WTC11 (cell line): ENCODE measurements at regions not wholly inside any gene's neighbourhood (a gene's known extent, or its start where the extent isn't known, plus 50 kb on each side); places are given as distances from the start of the nearest gene placed in this dataset.

Experiments
- ATAC-seq: fragments of 200-7000 bp; cut with Tn5 transposase; 2 replicates; pipeline ENCODE4 v1.10.0; 2021; ENCODE audit warnings: mild to moderate bottlenecking, moderate library complexity
- CTCF ChIA-PET: fragments of 300-600 bp; sonication (Branson Sonifier 250); formaldehyde crosslinking; loops from one replicate; lab custom pipeline; 2021; ENCODE audit warnings: antibody characterized with exemption; lab: Charles Lee
- POLR2A ChIA-PET: fragments of 350-600 bp; sonication (Branson Sonifier 250); formaldehyde crosslinking; loops from one replicate; lab custom pipeline; 2021; ENCODE audit warnings: antibody characterized with exemption; lab: Charles Lee
- DNase-seq: peaks from one replicate; pipeline ENCODE4 v3.0.0; 2021; ENCODE audit warnings: low spot score
- H3K27ac Mint-ChIP-seq: 2 replicates; pipeline ENCODE4 v1.8.0; 2021; ENCODE audit warnings: mixed read lengths
- H3K27me3 Mint-ChIP-seq: 2 replicates; pipeline ENCODE4 v1.8.0; 2021; ENCODE audit warnings: low read depth, mild to moderate bottlenecking, moderate library complexity, mixed read lengths
- H3K36me3 Mint-ChIP-seq: 2 replicates; pipeline ENCODE4 v1.8.0; 2021; ENCODE audit warnings: mixed read lengths
- H3K4me1 Mint-ChIP-seq: 2 replicates; pipeline ENCODE4 v1.8.0; 2022; ENCODE audit warnings: mixed read lengths
- H3K4me3 Mint-ChIP-seq: 2 replicates; pipeline ENCODE4 v1.8.0; 2021; ENCODE audit warnings: mild to moderate bottlenecking, moderate library complexity, mixed read lengths
- H3K9me3 Mint-ChIP-seq: 2 replicates; pipeline ENCODE4 v1.8.0; 2021; ENCODE audit warnings: mixed read lengths
- AR ChIP-seq: fragments of 250-450 bp; sonication (Bioruptor Pico); IDR thresholded peaks from 2 replicates; pipeline ENCODE4 v1.9.0; 2021; ENCODE audit warnings: mild to moderate bottlenecking
- CBFB ChIP-seq: sonication (generic); formaldehyde crosslinking; IDR thresholded peaks from 2 replicates; pipeline ENCODE4 v1.8.1; 2022; ENCODE audit warnings: mild to moderate bottlenecking, low read depth, missing genetic modification reagents
- KAT7 ChIP-seq: sonication (generic); formaldehyde crosslinking; IDR thresholded peaks from 2 replicates; pipeline ENCODE4 v1.8.1; 2023; ENCODE audit warnings: missing genetic modification reagents, mild to moderate bottlenecking, borderline replicate concordance
- MAX ChIP-seq: sonication (generic); formaldehyde crosslinking; IDR thresholded peaks from 2 replicates; pipeline ENCODE4 v1.8.0; 2022; ENCODE audit warnings: mild to moderate bottlenecking, missing genetic modification reagents
- MYBL2 ChIP-seq: sonication (generic); formaldehyde crosslinking; IDR thresholded peaks from 2 replicates; pipeline ENCODE4 v1.8.1; 2023; ENCODE audit warnings: mild to moderate bottlenecking, moderate library complexity, missing genetic modification reagents
- NR1H2 ChIP-seq: sonication (generic); formaldehyde crosslinking; IDR thresholded peaks from 2 replicates; pipeline ENCODE4 v1.9.0; 2021; ENCODE audit warnings: mild to moderate bottlenecking, moderate library complexity, missing genetic modification reagents
- PREB ChIP-seq: sonication (generic); formaldehyde crosslinking; IDR thresholded peaks from 2 replicates; pipeline ENCODE4 v1.8.1; 2022; ENCODE audit warnings: mild to moderate bottlenecking, missing genetic modification reagents, moderate library complexity, borderline replicate concordance
- RELA ChIP-seq: sonication (generic); formaldehyde crosslinking; IDR thresholded peaks from 2 replicates; pipeline ENCODE4 v1.8.1; 2022; ENCODE audit warnings: missing genetic modification reagents, mild to moderate bottlenecking, borderline replicate concordance
- RORB ChIP-seq: fragments of 250-450 bp; sonication (Bioruptor Pico); IDR thresholded peaks from 2 replicates; pipeline ENCODE4 v1.9.0; 2021; ENCODE audit warnings: mild to moderate bottlenecking
- ZBTB43 ChIP-seq: sonication (generic); formaldehyde crosslinking; IDR thresholded peaks from 2 replicates; pipeline ENCODE4 v1.8.1; 2023; ENCODE audit warnings: mild to moderate bottlenecking, missing genetic modification reagents
- ZNF219 ChIP-seq: sonication (generic); formaldehyde crosslinking; IDR thresholded peaks from 2 replicates; pipeline ENCODE4 v1.8.0; 2023; ENCODE audit warnings: missing genetic modification reagents, mild to moderate bottlenecking, borderline replicate concordance
- ZNF232 ChIP-seq: sonication (generic); formaldehyde crosslinking; IDR thresholded peaks from 2 replicates; pipeline ENCODE4 v1.8.0; 2022; ENCODE audit warnings: mild to moderate bottlenecking, missing genetic modification reagents
- ZNF317 ChIP-seq: sonication (generic); formaldehyde crosslinking; IDR thresholded peaks from 2 replicates; pipeline ENCODE4 v1.8.1; 2023; ENCODE audit warnings: low read depth, mild to moderate bottlenecking, moderate library complexity, missing genetic modification reagents, borderline replicate concordance
- ZNF396 ChIP-seq: fragments of 250-450 bp; sonication (Bioruptor Pico); IDR thresholded peaks from 2 replicates; pipeline ENCODE4 v1.8.0; 2021; ENCODE audit warnings: mild to moderate bottlenecking, moderate library complexity, borderline replicate concordance
- TF ChIP-seq, protein P1 (sequence below): fragments of 250-450 bp; sonication (Bioruptor Pico); IDR thresholded peaks from 2 replicates; pipeline ENCODE4 v1.9.0; 2021; ENCODE audit warnings: mild to moderate bottlenecking

DNA sequence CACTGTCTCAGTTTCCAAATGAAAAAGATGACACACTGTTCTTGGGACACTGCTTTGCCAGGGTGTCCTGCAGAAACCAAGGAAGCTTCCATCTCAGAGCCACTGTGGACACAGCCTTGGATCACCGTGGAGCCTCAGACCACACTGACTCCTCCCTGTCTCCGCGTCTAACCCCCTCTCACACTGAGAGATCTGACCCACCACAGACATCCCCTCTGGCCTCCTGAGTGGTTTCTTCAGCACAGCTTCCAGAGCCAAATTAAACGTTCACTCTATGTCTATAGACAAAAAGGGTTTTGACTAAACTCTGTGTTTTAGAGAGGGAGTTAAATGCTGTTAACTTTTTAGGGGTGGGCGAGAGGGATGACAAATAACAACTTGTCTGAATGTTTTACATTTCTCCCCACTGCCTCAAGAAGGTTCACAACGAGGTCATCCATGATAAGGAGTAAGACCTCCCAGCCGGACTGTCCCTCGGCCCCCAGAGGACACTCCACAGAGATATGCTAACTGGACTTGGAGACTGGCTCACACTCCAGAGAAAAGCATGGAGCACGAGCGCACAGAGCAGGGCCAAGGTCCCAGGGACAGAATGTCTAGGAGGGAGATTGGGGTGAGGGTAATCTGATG, 113.4 kb upstream of the PKDCC start:
- no peak for DNase-seq
- Mint-ChIP-seq H3K36me3 (no peaks in the 10 kb centered on the region), H3K9me3 (no peaks in the 10 kb centered on the region), H3K27ac (no peak overlapping the region), H3K27me3 (no peaks in the 10 kb centered on the region; the same call in 1 of the 2 replicates), H3K4me1 (peaks cover 55% of the 10 kb centered on the region), H3K4me3 (no peak overlapping the region)
- no peak for ATAC-seq
- POLR2A ChIA-PET = interaction anchor here (0.5 kb wide), 1 partner anchor 1467 kb away, joined by 3 read pairs; no protein-coding TSS in a partner anchor
- TF ChIP-seq NR1H2 (CRISPR knock-in tag) (no peak), ZNF396 (CRISPR knock-in tag) (no peak), KAT7 (CRISPR knock-in tag) (no peak), MYBL2 (CRISPR knock-in tag) (no peak), ZNF219 (CRISPR knock-in tag) (no peak), ZNF232 (CRISPR knock-in tag) (no peak), RELA (CRISPR knock-in tag) (no peak), CBFB (CRISPR knock-in tag) (no peak), PREB (CRISPR knock-in tag) (no peak)
- CTCF ChIA-PET = no interaction called here

- H3K36me3 Mint-ChIP-seq = no peaks in the 10 kb centered on the region
- no peak overlapping the region for H3K27ac Mint-ChIP-seq
- peaks cover 60% of the 10 kb centered on the region for H3K4me1 Mint-ChIP-seq
Measured at GRCh38 chr2:41935002-41935401, 112.8 kb upstream of the PKDCC start.

More at GRCh38 chr2:41935002-41935401, 112.8 kb upstream of the PKDCC start:
- POLR2A ChIA-PET = no interaction called here
- H3K27me3 Mint-ChIP-seq = no peaks in the 10 kb centered on the region; the same call in 1 of the 2 replicates
- no peak for DNase-seq
- TF ChIP-seq MYBL2 (CRISPR knock-in tag) (no peak), ZNF317 (CRISPR knock-in tag) (no peak), MAX (CRISPR knock-in tag) (no peak), ZBTB43 (CRISPR knock-in tag) (no peak), RORB (CRISPR knock-in tag) (no peak), KAT7 (CRISPR knock-in tag) (no peak), AR (CRISPR knock-in tag) (no peak)
- TF ChIP-seq, protein P1, sequence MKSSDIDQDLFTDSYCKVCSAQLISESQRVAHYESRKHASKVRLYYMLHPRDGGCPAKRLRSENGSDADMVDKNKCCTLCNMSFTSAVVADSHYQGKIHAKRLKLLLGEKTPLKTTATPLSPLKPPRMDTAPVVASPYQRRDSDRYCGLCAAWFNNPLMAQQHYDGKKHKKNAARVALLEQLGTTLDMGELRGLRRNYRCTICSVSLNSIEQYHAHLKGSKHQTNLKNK = no peak
- TF ChIP-seq, all 79 proteins: peak for 0
- no peak for ATAC-seq
- CTCF ChIA-PET = no interaction called here
- no peaks in the 10 kb centered on the region for H3K9me3 Mint-ChIP-seq
- H3K4me3 Mint-ChIP-seq = no peak overlapping the region
